SJSA1 (cell line): ENCODE measurements at regions not wholly inside any gene's neighbourhood (a gene's known extent, or its start where the extent isn't known, plus 50 kb on each side); places are given as distances from the start of the nearest gene placed in this dataset.

Experiments used
- DNase-seq, 2 experiments: peaks; one replicate each; pipeline ENCODE4 v3.0.0-alpha.2; 2015 to 2020; ENCODE audit warnings: low spot score in 2 of 2, low read depth in 1 of 2
- H3K27ac ChIP-seq: fragments of 250-450 bp; sonication (Bioruptor Pico); 2 replicates; pipeline ENCODE4 v1.5.1; 2020; ENCODE audit warnings: mild to moderate bottlenecking, moderate library complexity
- H3K27me3 ChIP-seq: fragments of 250-450 bp; sonication (Bioruptor Pico); replicated peaks from 2 replicates; pipeline ENCODE4 v1.5.1; 2020; ENCODE audit warnings: mild to moderate bottlenecking, moderate library complexity
- H3K36me3 ChIP-seq: fragments of 250-450 bp; sonication (Bioruptor Pico); 2 replicates; pipeline ENCODE4 v1.5.1; 2020; ENCODE audit warnings: mild to moderate bottlenecking
- H3K4me1 ChIP-seq: fragments of 250-450 bp; sonication (Bioruptor Pico); replicated peaks from 2 replicates; pipeline ENCODE4 v1.6.1; 2021; ENCODE audit warnings: mild to moderate bottlenecking
- H3K4me3 ChIP-seq: fragments of 250-450 bp; sonication (Bioruptor Pico); 2 replicates; pipeline ENCODE4 v1.5.1; 2020; ENCODE audit warnings: mild to moderate bottlenecking
- H3K9me3 ChIP-seq: fragments of 250-450 bp; sonication (Bioruptor Pico); replicated peaks from 2 replicates; pipeline ENCODE4 v1.5.1; 2020; ENCODE audit warnings: mild to moderate bottlenecking

DNA sequence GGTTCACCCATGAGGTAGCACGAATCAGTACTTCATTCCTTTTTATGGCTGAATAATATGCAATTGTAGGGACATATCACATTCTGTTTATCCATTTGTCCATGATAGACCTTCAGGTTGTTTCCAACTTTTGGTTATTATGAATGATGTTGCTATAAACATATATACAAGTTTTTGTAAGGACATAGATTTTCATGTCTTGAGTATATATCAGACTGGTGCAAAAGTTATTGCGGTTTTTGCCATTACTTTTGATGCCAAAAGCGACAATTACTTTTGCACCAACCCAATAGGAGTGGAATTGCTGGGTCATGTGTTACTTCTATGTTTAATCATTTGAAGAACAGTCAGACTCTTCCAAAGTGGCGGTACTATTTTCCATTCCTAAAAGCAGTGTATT lies 361.5 kb downstream of the RPS24 start:
- Histone ChIP-seq H3K36me3 (no peaks in the 10 kb centered on the region), H3K27me3 (no peaks in the 10 kb centered on the region), H3K4me1 (peaks cover 13% of the 10 kb centered on the region), H3K4me3 (no peak overlapping the region), H3K27ac (no peak overlapping the region), H3K9me3 (no peaks in the 10 kb centered on the region)
- no peak for DNase-seq

DNA sequence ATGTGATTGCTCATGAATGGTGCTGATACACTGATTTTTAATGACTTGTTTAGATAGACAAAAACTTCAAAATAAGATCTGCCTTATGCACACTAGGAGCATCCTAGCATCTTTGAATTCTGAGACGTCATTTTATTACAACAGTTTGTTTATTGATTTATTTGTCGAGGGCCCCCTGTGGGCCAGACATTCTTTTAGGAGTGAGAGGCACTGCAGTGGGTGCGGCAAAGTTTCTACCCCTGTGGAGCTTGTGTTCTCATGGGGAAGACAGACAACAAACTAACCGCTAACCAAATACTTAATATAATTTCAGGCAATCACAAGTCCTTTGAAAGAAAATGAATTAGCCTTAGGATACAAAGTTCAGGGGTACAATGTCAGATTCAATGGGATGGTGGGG lies 363.1 kb downstream of the RPS24 start:
- Histone ChIP-seq H3K27ac (no peak overlapping the region), H3K27me3 (no peaks in the 10 kb centered on the region), H3K4me3 (no peak overlapping the region), H3K36me3 (no peaks in the 10 kb centered on the region), H3K9me3 (no peaks in the 10 kb centered on the region), H3K4me1 (peaks cover 13% of the 10 kb centered on the region)
- peak in 1 of 2 experiments; percentile 71 for DNase-seq

DNA sequence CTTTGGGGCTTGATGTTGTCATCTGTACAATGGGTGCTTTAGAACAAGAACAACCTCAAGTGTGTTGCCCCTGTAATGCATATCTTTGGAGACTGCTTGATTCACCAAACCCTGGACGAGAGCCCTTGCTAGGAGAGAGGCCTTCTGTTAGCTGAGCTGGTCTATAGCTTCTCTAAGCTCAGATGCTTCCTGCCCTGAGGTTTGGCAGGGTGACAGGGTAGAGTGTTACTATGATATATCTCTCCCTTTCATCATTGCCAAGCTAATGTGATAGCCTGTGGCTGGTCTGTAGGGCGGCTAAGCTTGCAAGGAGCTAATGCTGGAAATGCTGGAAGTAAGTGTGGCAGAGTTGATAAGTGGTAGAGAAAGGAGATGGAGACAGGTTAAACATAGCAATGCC lies 364.1 kb downstream of the RPS24 start:
- Histone ChIP-seq H3K4me3 (no peak overlapping the region), H3K9me3 (no peaks in the 10 kb centered on the region), H3K27me3 (no peaks in the 10 kb centered on the region), H3K4me1 (peaks cover 13% of the 10 kb centered on the region), H3K27ac (no peak overlapping the region), H3K36me3 (no peaks in the 10 kb centered on the region)
- no peak for DNase-seq

DNA sequence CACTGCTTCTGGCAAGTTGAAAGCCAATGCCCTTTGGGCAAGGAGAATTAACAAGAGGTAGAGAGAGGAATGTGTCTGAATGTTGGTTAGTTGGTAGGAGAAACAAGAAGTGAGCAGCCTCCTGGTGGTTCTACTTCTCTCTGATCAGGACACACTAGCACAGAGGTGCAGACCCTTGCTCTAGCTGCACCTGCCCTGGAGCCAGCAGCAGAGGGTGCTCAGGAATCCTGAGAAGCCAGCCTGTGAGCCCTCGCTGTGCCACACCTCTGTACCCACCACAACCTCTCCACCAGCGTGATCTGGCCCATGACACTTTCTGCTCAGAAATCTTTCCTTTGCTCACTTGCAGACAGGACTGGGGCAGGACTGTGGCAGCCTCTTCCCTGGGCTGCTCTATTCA lies 364.7 kb downstream of the RPS24 start:
- no peak overlapping the region for H3K4me3 ChIP-seq
- H3K36me3 ChIP-seq: no peaks in the 10 kb centered on the region
- no peaks in the 10 kb centered on the region for H3K9me3 ChIP-seq
- H3K27me3 ChIP-seq: no peaks in the 10 kb centered on the region
- no peak overlapping the region for H3K27ac ChIP-seq
- DNase-seq: no peak
- H3K4me1 ChIP-seq: peaks cover 13% of the 10 kb centered on the region

DNA sequence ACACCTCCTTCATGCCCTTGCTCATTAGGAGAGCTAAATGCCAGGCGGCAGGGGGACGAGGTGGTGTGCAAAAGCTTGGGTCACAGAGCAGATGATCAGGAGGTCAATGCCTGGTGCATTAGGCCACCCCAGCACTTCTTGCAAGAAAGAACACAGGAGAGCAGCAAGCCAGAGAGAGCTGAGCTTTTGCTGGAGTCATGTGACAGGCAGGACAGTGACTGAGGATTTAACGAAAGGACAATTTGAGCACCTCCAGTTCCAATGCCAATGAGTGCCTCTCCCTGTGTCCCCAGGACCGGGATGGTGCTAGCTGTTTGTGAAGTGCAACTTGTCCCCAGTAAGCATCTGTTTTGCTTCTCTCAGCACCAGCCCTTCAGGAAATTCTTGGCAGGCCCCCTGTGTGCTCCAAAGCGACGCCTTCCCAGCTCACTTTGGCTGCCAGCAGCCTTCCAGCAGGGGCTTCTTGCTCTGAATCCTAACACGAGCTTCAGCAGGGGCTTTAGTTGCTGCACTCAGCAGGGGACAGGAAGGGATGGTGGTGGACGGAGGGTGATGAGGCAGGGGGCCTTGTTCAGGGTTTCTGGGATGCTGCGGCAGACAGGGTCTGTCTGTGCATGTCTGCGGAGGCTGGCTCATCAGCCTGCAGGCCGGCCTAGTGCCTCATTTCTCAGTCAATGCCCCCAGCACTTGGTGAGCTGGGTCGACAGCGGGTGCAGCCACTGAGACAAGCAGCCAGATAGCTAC lies 368.1 kb downstream of the RPS24 start:
- Histone ChIP-seq H3K27ac (no peak overlapping the region), H3K4me3 (no peak overlapping the region), H3K4me1 (peaks cover 6% of the 10 kb centered on the region), H3K9me3 (no peaks in the 10 kb centered on the region), H3K36me3 (no peaks in the 10 kb centered on the region), H3K27me3 (no peaks in the 10 kb centered on the region)
- no peak for DNase-seq

DNA sequence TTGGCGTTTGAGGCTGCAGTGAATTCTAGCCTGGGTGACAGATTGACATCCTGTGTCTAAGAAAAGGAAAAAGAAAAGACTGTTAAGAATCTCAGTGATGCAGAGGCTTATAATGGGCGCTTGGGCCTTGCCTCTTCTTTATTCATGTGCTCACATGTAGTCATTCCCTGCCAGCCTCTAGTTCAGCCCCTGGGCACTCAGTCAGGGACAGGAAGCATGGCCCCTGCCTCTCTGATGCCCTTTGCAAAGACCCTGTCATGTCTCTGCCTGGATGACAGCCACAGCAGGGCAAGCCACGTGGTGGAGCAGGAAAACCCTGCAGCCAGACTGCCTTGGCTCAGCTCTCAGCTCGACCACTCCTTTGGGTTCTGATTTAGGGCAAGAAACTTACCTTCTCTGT lies 368.9 kb downstream of the RPS24 start:
- H3K27ac ChIP-seq: no peak overlapping the region
- H3K27me3 ChIP-seq: no peaks in the 10 kb centered on the region
- DNase-seq: no peak
- H3K4me1 ChIP-seq: no peaks in the 10 kb centered on the region; the same call in 1 of the 2 replicates
- H3K4me3 ChIP-seq: no peak overlapping the region
- H3K9me3 ChIP-seq: no peaks in the 10 kb centered on the region
- no peaks in the 10 kb centered on the region for H3K36me3 ChIP-seq

DNA sequence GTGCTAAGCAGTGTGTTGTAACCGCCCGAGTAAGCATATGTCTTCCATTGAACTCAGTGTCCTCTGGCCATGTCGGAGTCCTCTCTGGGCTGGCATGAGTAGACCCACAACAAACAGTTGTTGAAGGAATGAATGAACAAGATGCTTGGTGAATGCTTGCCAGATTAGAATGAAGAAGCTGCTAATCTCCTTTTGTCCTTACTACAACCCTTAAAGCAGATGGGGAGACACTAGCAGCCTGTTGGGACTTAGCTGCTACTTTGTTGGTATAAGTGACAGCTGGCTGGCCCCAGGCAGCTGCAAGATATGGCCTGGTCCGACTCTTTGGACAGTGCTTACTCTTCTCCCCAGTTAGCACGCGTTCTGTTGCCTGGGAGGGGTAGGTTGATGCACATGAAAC lies 370.1 kb downstream of the RPS24 start:
- peaks cover 4% of the 10 kb centered on the region for H3K4me1 ChIP-seq
- no peaks in the 10 kb centered on the region for H3K36me3 ChIP-seq

DNA sequence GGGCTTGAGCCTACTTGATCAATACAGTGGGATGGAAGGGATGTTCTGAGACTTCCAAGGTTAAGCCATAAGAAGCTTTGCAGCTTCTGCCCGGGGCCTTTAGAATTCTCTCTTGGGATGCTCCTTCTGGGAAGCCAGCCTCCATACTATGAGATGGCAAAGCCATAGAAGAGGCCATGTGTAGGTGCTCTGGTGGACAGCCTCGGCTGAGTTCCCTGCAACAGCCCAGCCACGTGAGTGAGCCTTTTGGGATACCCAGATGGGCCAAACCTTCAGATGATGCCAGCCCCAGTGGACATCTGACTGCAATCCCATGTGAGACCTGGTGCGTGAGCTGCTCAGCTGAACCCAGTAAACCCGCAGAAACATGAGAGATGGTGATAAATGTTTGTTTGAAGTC lies 370.6 kb downstream of the RPS24 start:
- Histone ChIP-seq H3K27ac (no peak overlapping the region), H3K4me3 (no peak overlapping the region), H3K4me1 (peaks cover 9% of the 10 kb centered on the region), H3K27me3 (no peaks in the 10 kb centered on the region), H3K36me3 (no peaks in the 10 kb centered on the region), H3K9me3 (no peaks in the 10 kb centered on the region)
- DNase-seq: no peak

More for the DNA sequence above, 370.1 kb downstream of the RPS24 start:
- DNase-seq: no peak
- Histone ChIP-seq H3K27ac (no peak overlapping the region), H3K4me3 (no peak overlapping the region), H3K9me3 (no peaks in the 10 kb centered on the region), H3K27me3 (no peaks in the 10 kb centered on the region)

DNA sequence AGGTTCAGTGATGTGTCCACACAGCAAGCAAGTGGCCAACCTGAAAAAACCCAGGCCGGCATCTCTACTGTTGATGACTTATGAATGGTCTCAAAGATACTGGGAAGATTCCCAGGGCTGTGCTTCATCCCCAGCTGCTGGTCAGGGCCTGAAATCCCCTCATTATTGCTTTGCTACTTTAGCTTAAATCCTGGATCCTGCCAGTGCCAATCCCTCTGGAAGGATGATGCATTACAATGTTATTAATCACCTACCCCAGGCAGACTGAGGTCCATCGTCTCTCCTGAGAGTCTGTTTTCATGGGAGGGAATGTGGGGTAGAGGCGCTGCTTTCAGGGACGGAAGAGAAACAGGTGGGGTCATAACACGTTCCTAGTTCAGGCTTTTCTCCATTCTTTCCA lies 371.6 kb downstream of the RPS24 start:
- no peaks in the 10 kb centered on the region for H3K9me3 ChIP-seq
- no peak overlapping the region for H3K4me3 ChIP-seq
- no peaks in the 10 kb centered on the region for H3K27me3 ChIP-seq
- DNase-seq: no peak
- peaks cover 10% of the 10 kb centered on the region for H3K4me1 ChIP-seq
- H3K27ac ChIP-seq: no peak overlapping the region
- no peaks in the 10 kb centered on the region for H3K36me3 ChIP-seq

DNA sequence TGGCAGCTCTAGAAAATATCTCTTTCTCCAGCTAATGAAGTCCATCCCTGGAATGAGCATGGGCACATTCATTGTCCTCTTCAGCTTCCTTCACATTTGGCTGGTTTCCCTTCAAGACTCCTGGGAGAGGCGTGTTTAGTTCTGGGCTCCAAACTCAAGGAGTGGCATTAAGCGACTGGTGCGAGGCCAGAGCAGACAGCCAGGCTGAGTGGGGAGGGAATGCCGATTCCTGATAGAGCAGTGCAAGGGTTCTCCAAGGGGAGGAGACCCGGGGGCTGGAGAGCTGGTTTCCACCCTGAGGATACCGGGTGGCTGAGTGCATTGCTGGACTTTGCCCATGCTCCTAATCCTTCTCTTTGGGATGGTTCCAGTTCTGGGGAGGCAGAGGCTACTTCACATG lies 372.1 kb downstream of the RPS24 start:
- Histone ChIP-seq H3K9me3 (no peaks in the 10 kb centered on the region), H3K27ac (no peak overlapping the region), H3K4me1 (peaks cover 10% of the 10 kb centered on the region), H3K4me3 (no peak overlapping the region), H3K27me3 (no peaks in the 10 kb centered on the region), H3K36me3 (no peaks in the 10 kb centered on the region)
- no peak for DNase-seq

DNA sequence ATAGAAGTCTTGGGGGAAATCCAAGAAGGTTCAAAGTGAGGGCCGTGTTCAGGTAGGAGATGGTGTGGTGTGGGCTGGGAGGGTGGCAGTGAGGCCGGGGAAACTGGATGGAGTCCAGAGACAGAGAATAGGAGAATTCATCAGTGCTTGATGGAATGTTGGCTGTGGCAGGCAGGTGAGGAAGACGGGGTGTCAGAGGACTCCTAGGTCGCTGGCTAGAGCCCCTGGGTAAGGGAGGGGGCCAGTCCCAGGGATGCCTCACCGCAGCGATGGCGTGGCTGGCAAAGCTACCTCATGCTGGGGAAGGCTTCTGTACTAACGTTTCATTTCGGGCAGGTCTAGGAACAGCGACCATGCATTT lies 373.0 kb downstream of the RPS24 start:
- no peak for DNase-seq
- no peak overlapping the region for H3K27ac ChIP-seq
- no peaks in the 10 kb centered on the region for H3K36me3 ChIP-seq
- no peaks in the 10 kb centered on the region for H3K9me3 ChIP-seq
- H3K4me3 ChIP-seq: no peak overlapping the region
- peaks cover 10% of the 10 kb centered on the region for H3K4me1 ChIP-seq
- no peaks in the 10 kb centered on the region for H3K27me3 ChIP-seq

DNA sequence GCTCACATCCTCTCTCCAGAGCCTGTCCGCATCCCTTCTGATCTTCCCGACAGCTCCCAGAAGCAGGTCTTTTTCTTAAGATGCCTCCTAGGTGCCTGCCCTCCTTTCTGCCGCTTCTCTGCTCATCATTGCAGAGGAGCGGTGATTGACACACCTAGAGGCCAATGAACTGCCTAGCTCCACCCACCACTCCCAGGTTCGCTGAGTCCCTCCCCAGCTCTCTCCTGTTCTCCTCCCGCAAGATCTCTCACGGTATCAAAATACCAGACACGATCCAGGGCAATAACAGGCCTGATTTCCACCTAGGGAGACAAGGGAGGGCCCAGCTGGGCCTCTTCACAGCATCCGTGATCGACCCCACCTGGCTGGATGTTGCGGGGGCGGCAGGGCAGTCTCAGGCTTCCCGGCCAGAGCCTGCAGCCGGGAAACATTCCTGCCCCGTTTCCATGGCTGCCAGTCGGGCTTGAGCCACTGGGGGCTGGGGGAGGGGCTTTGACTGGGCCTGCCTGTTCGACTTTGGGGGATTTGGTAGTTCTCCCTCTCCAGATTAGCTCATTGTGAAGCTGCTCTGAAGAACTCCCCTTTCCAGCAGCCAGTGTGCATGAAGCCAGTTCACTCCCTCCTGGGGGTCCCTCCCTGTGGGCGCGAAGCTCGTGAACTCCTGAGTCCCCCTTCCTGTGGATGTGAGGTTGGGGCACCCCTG lies 373.5 kb downstream of the RPS24 start:
- no peak overlapping the region for H3K27ac ChIP-seq
- no peak overlapping the region for H3K4me3 ChIP-seq
- peaks cover 10% of the 10 kb centered on the region for H3K4me1 ChIP-seq
- no peaks in the 10 kb centered on the region for H3K36me3 ChIP-seq
- no peak for DNase-seq
- no peaks in the 10 kb centered on the region for H3K27me3 ChIP-seq
- H3K9me3 ChIP-seq: no peaks in the 10 kb centered on the region

DNA sequence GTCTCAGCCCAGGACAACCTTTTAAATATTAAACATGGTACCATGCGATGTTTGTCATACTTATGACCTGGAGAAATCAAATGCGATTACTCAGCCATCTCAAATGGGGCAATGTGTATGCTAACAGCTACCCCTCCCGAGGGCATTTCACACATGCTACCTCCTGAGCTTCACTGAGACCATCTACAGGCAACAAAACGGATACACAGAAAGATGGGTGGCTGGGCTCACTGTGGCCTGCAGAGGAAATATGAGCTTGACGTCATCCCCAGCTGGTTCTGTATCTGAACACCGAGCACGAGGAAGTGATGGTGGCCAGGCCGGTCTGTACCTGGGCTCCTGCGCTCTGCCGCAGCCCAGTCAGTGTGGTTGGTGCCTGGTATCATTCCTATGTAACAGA lies 374.3 kb downstream of the RPS24 start:
- H3K27ac ChIP-seq: no peak overlapping the region
- no peak overlapping the region for H3K4me3 ChIP-seq
- no peaks in the 10 kb centered on the region for H3K9me3 ChIP-seq
- no peaks in the 10 kb centered on the region for H3K27me3 ChIP-seq
- no peaks in the 10 kb centered on the region for H3K36me3 ChIP-seq
- H3K4me1 ChIP-seq: peaks cover 17% of the 10 kb centered on the region
- DNase-seq: no peak

DNA sequence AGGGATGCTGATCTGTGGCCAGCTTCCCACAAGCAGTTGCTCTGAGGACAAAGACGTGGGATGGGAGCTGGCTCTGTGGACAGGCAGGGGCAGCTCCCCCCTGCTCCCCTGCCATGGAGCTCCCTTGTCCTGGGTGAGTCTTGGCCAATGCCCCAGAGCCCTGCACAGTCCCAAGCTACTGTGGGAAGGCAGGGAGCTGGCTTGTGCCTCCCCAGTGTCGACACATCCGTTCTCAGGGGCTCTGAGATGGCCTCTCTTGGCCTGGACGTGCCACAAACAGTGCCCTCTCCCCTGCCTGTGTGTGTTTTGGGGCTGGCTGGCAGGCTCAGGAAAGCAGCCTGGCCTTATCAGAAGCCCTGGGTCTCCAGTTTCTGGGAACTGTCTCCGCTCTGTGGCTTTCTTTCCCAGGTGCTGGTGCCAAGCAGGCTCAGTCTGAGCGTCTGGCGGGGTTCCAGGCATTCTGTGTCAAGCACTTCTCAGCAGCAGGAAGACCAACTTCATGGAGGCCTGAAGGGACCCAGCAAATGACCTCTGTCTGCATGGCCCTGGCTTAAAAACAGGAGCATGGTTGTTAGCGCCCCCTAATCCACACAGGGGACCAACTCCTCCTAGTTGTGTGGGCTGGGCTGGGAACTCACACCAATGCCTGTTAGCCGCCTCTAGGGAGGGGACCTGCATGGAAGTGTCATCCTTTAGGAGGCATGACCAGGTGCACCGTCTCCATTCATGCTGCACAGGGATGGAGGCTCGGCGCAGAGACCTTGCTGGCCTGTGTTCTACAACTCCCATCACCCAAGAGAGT lies 375.2 kb downstream of the RPS24 start:
- DNase-seq: peak in 1 of 2 experiments; percentile 31
- Histone ChIP-seq H3K4me3 (no peak overlapping the region), H3K9me3 (no peaks in the 10 kb centered on the region), H3K27ac (no peak overlapping the region), H3K4me1 (peaks cover 26% of the 10 kb centered on the region), H3K36me3 (no peaks in the 10 kb centered on the region), H3K27me3 (no peaks in the 10 kb centered on the region)
